H1 (cell line): ENCODE measurements at regions not wholly inside any gene's neighbourhood (a gene's known extent, or its start where the extent isn't known, plus 50 kb on each side); places are given as distances from the start of the nearest gene placed in this dataset.

Experiments used
- CTCF ChIA-PET: fragments of 300-600 bp; sonication (Branson Sonifier 250); formaldehyde crosslinking; loops from one replicate; lab custom pipeline; 2021; ENCODE audit not compliant: partially characterized antibody; lab: Charles Lee
- POLR2A ChIA-PET: fragments of 300-600 bp; sonication (Branson Sonifier 250); formaldehyde crosslinking; loops from one replicate; lab custom pipeline; 2021; ENCODE audit warnings: inconsistent platforms; ENCODE audit not compliant: partially characterized antibody; lab: Charles Lee
- DNase-seq, 2 experiments: peaks; one replicate each; pipeline versions ENCODE4 v3.0.0 to v3.0.0-alpha.2; 2010 to 2022; ENCODE audit warnings: low spot score in 2 of 2, low read depth in 1 of 2, mixed read lengths in 1 of 2
- FAIRE-seq: peaks from 2 replicates; lab custom pipeline; 2011; peaks lifted over from hg19 to GRCh38; lab: Jason Lieb, UNC
- H2AFZ ChIP-seq: 2 replicates; pipeline ENCODE4 v1.8.1; 2012; ENCODE audit warnings: low read length, inconsistent platforms
- H2AK5ac ChIP-seq: 2 replicates; pipeline ENCODE4 v1.6.1; 2013; ENCODE audit warnings: low read depth, low read length
- H2BK120ac ChIP-seq: replicated peaks from 2 replicates; pipeline ENCODE3; 2013; ENCODE audit warnings: low read depth, low read length, inconsistent platforms
- H2BK12ac ChIP-seq: 2 replicates; pipeline ENCODE4 v1.6.1; 2013; ENCODE audit warnings: low read depth, low read length
- H2BK15ac ChIP-seq: 2 replicates; pipeline ENCODE4 v1.6.1; 2013; ENCODE audit warnings: low read length
- H2BK20ac ChIP-seq: 2 replicates; pipeline ENCODE4 v1.6.1; 2013; ENCODE audit warnings: low read length
- H2BK5ac ChIP-seq: 2 replicates; pipeline ENCODE4 v1.6.1; 2013; ENCODE audit warnings: low read depth, low read length
- H3K14ac ChIP-seq: 2 replicates; pipeline ENCODE4 v1.6.1; 2013; ENCODE audit warnings: inconsistent platforms; ENCODE audit not compliant: insufficient read length
- H3K18ac ChIP-seq: 2 replicates; pipeline ENCODE4 v1.6.1; 2013; ENCODE audit warnings: low read length; ENCODE audit errors: extremely low read depth
- H3K23ac ChIP-seq: 2 replicates; pipeline ENCODE4 v1.6.1; 2013; ENCODE audit warnings: inconsistent platforms; ENCODE audit not compliant: insufficient read length
- H3K23me2 ChIP-seq: 2 replicates; pipeline ENCODE4 v1.6.1; 2013; ENCODE audit warnings: low read depth, low read length
- H3K27ac ChIP-seq: 2 replicates; pipeline ENCODE4 v1.6.1; 2011; ENCODE audit warnings: low read depth, low read length, inconsistent platforms
- H3K27me3 ChIP-seq, 4 experiments: replicated peaks in 1 of 4; 1 replicate in 1 of 4; 2 replicates in 3 of 4; pipeline versions ENCODE4 v1.6.1 to v1.8.1; 2011 to 2013; ENCODE audit warnings: low read length in 3 of 4, mild to moderate bottlenecking in 3 of 4, inconsistent platforms in 2 of 4, mixed read lengths in 2 of 4, moderate library complexity in 1 of 4; ENCODE audit not compliant: control insufficient read depth in 3 of 4, insufficient read depth in 3 of 4; ENCODE audit errors: extremely low read depth in 1 of 4
- H3K36me3 ChIP-seq, 4 experiments: 2 replicates each; pipeline versions ENCODE4 v1.6.1 to v1.8.1; 2011 to 2013; ENCODE audit warnings: mild to moderate bottlenecking in 4 of 4, low read length in 3 of 4, moderate library complexity in 2 of 4, control low read depth in 1 of 4, inconsistent platforms in 1 of 4; ENCODE audit not compliant: insufficient read depth in 4 of 4, control insufficient read depth in 2 of 4
- H3K4ac ChIP-seq: replicated peaks from 2 replicates; pipeline ENCODE3; 2013; ENCODE audit warnings: low read length, low read depth, mixed read lengths, inconsistent platforms; ENCODE audit not compliant: insufficient read length
- H3K4me1 ChIP-seq, 4 experiments: replicated peaks in 1 of 4; 1 replicate in 1 of 4; 2 replicates in 3 of 4; pipeline versions ENCODE4 v1.6.1 to v1.8.1; 2011 to 2013; ENCODE audit warnings: low read length in 3 of 4, inconsistent platforms in 2 of 4, mixed read lengths in 1 of 4; ENCODE audit not compliant: insufficient read depth in 4 of 4, control insufficient read depth in 3 of 4
- H3K4me2 ChIP-seq, 2 experiments: 2 replicates each; pipeline versions ENCODE4 v1.6.1 to v1.8.1; 2011 to 2013; ENCODE audit warnings: low read depth in 2 of 2, low read length in 2 of 2, control low read depth in 1 of 2, inconsistent platforms in 1 of 2, mild to moderate bottlenecking in 1 of 2; ENCODE audit not compliant: insufficient read depth in 1 of 2
- H3K4me3 ChIP-seq, 4 experiments: fragments of 200-600, 300-600 bp in 1 of 4; sonication (generic), shearing (Covaris generic), sonication (Bioruptor Twin) in 1 of 4; 2 replicates each; pipeline versions ENCODE4 v1.5.1 to v1.8.1; 2011 to 2016; ENCODE audit warnings: low read length in 4 of 4, low read depth in 3 of 4, control low read depth in 2 of 4, inconsistent platforms in 2 of 4, mild to moderate bottlenecking in 2 of 4, mixed read lengths in 1 of 4, moderate library complexity in 1 of 4; ENCODE audit not compliant: insufficient read depth in 2 of 4; ENCODE audit errors: extremely low read depth in 1 of 4
- H3K56ac ChIP-seq: replicated peaks from 2 replicates; pipeline ENCODE3; 2013; ENCODE audit warnings: low read depth, mild to moderate bottlenecking, mixed read lengths, low read length, inconsistent platforms; ENCODE audit not compliant: insufficient read length
- H3K79me1 ChIP-seq: 2 replicates; pipeline ENCODE4 v1.6.1; 2013; ENCODE audit warnings: low read depth, low read length, control low read depth
- H3K79me2 ChIP-seq, 2 experiments: 2 replicates each; pipeline versions ENCODE4 v1.6.1 to v1.8.1; 2012 to 2013; ENCODE audit warnings: low read length in 2 of 2, mild to moderate bottlenecking in 2 of 2, inconsistent platforms in 1 of 2; ENCODE audit not compliant: insufficient read depth in 2 of 2, control insufficient read depth in 1 of 2
- H3K9ac ChIP-seq, 4 experiments: replicated peaks in 1 of 4; 1 replicate in 1 of 4; 2 replicates in 3 of 4; pipeline versions ENCODE4 v1.6.1 to v1.8.1; 2011 to 2013; ENCODE audit warnings: low read depth in 3 of 4, low read length in 3 of 4, control low read depth in 2 of 4, mild to moderate bottlenecking in 2 of 4, moderate library complexity in 2 of 4, inconsistent platforms in 1 of 4; ENCODE audit errors: extremely low read depth in 1 of 4
- H3K9me3 ChIP-seq, 2 experiments: 2 replicates each; pipeline versions ENCODE4 v1.6.1 to v1.8.1; 2012 to 2013; ENCODE audit warnings: mild to moderate bottlenecking in 2 of 2, moderate library complexity in 2 of 2, control low read depth in 1 of 2, inconsistent platforms in 1 of 2, low read depth in 1 of 2, low read length in 1 of 2, mixed read lengths in 1 of 2; ENCODE audit not compliant: insufficient read depth in 2 of 2
- H4K20me1 ChIP-seq, 2 experiments: replicated peaks in 1 of 2; 2 replicates each; pipeline versions ENCODE3 to v1.8.1; 2011 to 2013; ENCODE audit warnings: inconsistent platforms in 2 of 2, low read length in 2 of 2, mild to moderate bottlenecking in 1 of 2; ENCODE audit not compliant: insufficient read depth in 2 of 2, control insufficient read depth in 1 of 2
- H4K5ac ChIP-seq: 2 replicates; pipeline ENCODE4 v1.6.1; 2013; ENCODE audit warnings: low read length, low read depth, mixed read lengths, inconsistent platforms; ENCODE audit not compliant: insufficient read length
- H4K8ac ChIP-seq: 2 replicates; pipeline ENCODE4 v1.8.0; 2013; ENCODE audit warnings: mild to moderate bottlenecking, moderate library complexity, low read length, inconsistent platforms; ENCODE audit not compliant: insufficient read depth; ENCODE audit errors: extremely low read depth
- H4K91ac ChIP-seq: replicated peaks from 2 replicates; pipeline ENCODE3; 2013; ENCODE audit warnings: low read length, mixed read lengths, inconsistent platforms; ENCODE audit not compliant: insufficient read length
- CHD2 ChIP-seq: IDR thresholded peaks from 2 replicates; pipeline ENCODE4 v1.6.1; 2012; ENCODE audit warnings: low read length, improper control_type of control experiment
- EZH2 ChIP-seq: fragments of 200-600 bp; sonication (generic); IDR thresholded peaks from 2 replicates; pipeline ENCODE4 v1.7.1; 2012; ENCODE audit warnings: low read depth, mild to moderate bottlenecking, moderate library complexity, low read length, inconsistent platforms; ENCODE audit not compliant: severe bottlenecking
- JUND ChIP-seq: IDR thresholded peaks from 2 replicates; pipeline ENCODE4 v1.6.1; 2011; ENCODE audit warnings: mild to moderate bottlenecking, improper control_type of control experiment, low read length
- RBBP5 ChIP-seq: IDR thresholded peaks from 2 replicates; pipeline ENCODE4 v1.7.1; 2012; ENCODE audit warnings: low read depth, mild to moderate bottlenecking, inconsistent platforms, low read length, moderate library complexity, borderline replicate concordance
- WGBS, 2 experiments: shearing (Covaris generic) in 1 of 2; methylation state at CpG; one replicate each; pipeline versions ENCODE4 v1.1.6 to v1.1.7; 2013 to 2015; ENCODE audit warnings: low lambda C conversion rate in 2 of 2, mixed read lengths in 2 of 2, inconsistent platforms in 1 of 2, low coverage in 1 of 2, missing lambda C conversion rate in 1 of 2; ENCODE audit not compliant: insufficient replicate concordance in 2 of 2, insufficient coverage in 1 of 2, insufficient read length in 1 of 2; ENCODE audit errors: extremely low coverage in 1 of 2, missing lambda C conversion rate in 1 of 2; 5-methylcytosine and 5-hydroxymethylcytosine counted together

DNA sequence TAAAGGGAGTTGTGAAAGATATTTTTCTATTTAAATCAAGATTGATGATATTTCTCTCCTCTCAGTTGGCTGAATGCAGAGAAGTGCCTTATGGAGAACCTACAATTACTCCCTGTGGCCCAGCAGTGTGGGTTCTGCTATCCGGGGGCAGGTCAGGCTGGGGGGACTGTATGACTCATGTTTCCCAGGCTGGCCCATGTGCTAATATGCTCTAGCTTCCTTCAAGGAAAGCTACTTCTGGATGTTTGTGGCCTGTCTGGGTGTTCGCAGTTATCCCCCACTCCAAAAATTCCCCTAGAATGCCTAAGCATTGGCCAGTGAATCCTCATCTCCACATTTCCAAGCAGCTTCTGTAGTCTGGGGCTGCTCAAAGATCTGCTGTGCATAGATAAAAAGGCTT is 58.9 kb upstream of the SPP1 start:
- no peak overlapping the region for H3K9ac ChIP-seq
- peak overlapping the region; percentile 68; the same call in 1 of the 2 replicates for H2BK20ac ChIP-seq
- H3K18ac ChIP-seq, result peak overlapping the region; percentile 86
- H3K79me2 ChIP-seq, result peaks cover 0 to 25% of the 10 kb centered on the region in 2 experiments; a peak in 2 of 4 replicates
- no peaks in the 10 kb centered on the region for H4K20me1 ChIP-seq
- CTCF ChIA-PET, result interaction anchor here (0.9 to 1.2 kb wide), 4 partner anchors 14 to 54 kb away, joined by 3 to 5 read pairs (median 4); no protein-coding TSS in a partner anchor
- no peaks in the 10 kb centered on the region for H3K36me3 ChIP-seq
- peaks cover 18 to 43% (median 32%) of the 10 kb centered on the region in 4 experiments for H3K4me1 ChIP-seq
- no peaks in the 10 kb centered on the region for H3K27me3 ChIP-seq
- no peaks in the 10 kb centered on the region; the same call in 1 of the 2 replicates for H3K23me2 ChIP-seq
- no peak overlapping the region for H3K23ac ChIP-seq
- H4K5ac ChIP-seq, result peak overlapping the region; percentile 71
- no peak overlapping the region for H3K27ac ChIP-seq
- H3K4me2 ChIP-seq, result peak overlapping the region in 1 of 2 experiments; percentile 8; a peak in 1 of 4 replicates
- H2AFZ ChIP-seq, result no peak overlapping the region
- WGBS, 2 experiments, result 82% methylated on average over 2 of the region's 2 CpGs; no CpG with 5 or more reads in 1 of the 2 experiments
- POLR2A ChIA-PET, result interaction anchor here (0.6 to 2.4 kb wide), 7 partner anchors 12 to 52 kb away, joined by 3 to 18 read pairs (median 7); no protein-coding TSS in a partner anchor
- H3K9me3 ChIP-seq, result no peaks in the 10 kb centered on the region
- H4K8ac ChIP-seq, result no peak overlapping the region
- DNase-seq, result no peak
- TF ChIP-seq EZH2 (no peak), RBBP5 (no peak), CHD2 (no peak), JUND (peak; percentile 67)
- TF ChIP-seq, all 59 proteins: peak for 1
- Histone ChIP-seq H3K14ac (no peak overlapping the region), H2BK15ac (no peak overlapping the region), H2BK5ac (peak overlapping the region; percentile 72; the same call in 1 of the 2 replicates), H2AK5ac (peak overlapping the region; percentile 69; the same call in 1 of the 2 replicates), H2BK12ac (0 out of 2 replicates have a peak overlapping the region, but pooled peaks have one; percentile 56), H3K79me1 (no peaks in the 10 kb centered on the region), H3K4me3 (no peak overlapping the region), H2BK120ac (peak overlapping the region; percentile 99), H4K91ac (peak overlapping the region; percentile 99), H3K56ac (peak overlapping the region; percentile 42), H3K4ac (peak overlapping the region; percentile 28)
- no peak for FAIRE-seq
